ENCODE measurements at regions not wholly inside any gene's neighbourhood (a gene's known extent, or its start where the extent isn't known, plus 50 kb on each side); places are given as distances from the start of the nearest gene placed in this dataset.

DNA sequence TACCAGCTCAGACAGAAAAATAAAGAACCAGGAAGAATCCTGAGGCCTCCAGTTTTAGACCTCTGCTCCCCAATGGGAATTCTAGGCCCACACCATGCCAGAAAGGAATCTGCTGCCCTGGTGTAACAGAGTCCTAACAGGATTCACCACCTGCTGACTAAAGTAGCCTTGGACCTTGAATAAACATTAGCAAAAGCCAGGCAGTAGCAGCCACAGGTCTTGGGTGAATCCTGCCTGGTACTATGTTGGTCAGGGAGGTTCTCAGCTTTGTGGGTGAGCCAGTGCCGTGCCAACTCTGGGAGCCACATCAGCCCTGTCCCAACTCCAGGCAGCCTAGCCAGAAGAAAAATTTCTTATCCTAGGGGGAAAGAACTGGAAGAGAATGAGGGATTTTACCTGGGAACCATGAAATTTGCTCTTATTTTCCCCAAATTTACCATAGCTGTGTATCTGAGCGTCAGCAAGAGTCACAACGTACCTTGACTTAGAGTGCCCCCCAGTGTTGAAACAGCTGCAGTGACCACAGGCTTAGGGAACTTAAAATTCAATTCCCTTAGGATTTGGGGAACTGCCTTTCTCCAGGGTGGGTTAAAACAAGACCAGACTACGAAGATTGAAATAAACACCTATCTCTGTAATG is 1895.6 kb upstream of the PRR20A start:
- DNase-seq (ENCODE audit: low read depth) = no peak

DNA sequence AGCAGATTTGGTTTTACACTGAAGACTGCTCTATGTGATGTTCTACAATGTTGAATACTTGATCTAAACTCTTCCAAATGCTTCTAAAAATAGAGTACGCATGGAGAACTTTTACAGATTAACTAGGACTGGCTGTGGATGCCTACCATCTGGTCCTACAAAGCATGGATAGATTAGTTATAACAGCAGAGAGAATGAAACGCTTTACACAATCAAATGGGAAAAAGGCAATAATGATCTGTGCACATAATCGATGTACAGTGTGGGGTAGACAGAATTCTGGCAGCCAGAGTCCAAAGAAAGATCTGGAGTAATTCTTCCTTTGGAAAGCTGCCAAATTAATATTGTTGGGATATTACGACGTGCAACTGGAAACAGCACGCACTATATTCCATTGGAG is 1885.5 kb upstream of the PRR20A start:
- no peak for DNase-seq (ENCODE audit: low read depth)

DNA sequence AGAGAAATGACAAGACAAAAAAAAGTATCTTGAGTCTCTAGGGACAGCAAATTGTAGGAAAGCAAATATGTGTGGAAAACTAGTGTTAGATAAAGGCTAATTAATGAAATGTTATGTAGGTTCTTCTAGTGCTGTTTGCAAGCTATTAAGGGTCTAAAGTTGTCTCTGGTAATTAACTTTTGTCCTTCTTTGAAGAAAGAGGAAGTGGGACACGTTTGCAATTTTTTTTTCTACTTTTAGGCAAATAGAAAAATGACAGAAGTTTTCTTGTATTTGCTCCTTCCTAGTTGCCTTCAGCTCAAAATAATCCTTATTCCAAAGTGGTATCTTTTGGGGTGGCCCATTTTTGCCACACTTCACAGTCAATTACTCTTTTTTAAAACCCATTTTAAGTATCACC is 1877.7 kb upstream of the PRR20A start:
- no peak for DNase-seq (ENCODE audit: low read depth)

DNA sequence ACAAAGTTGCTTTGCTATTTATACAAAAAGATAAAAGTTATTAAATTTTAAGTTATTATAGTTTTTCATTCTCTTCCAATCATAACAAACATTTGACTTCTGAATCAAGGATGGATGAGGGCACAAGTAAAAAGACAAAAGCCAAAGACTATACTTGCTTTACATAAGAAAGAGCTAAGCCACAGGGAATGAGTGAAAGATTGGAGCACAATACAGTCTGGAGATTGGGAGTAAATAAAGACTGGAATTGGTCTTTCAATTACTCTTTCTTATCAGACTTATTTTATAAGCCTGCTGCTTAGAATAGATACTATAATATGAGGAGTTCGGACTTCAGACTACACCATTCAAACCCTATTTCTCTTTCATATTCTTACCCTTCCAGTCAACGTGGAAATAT is 1874.1 kb upstream of the PRR20A start:
- DNase-seq (ENCODE audit: low read depth) = no peak

DNA sequence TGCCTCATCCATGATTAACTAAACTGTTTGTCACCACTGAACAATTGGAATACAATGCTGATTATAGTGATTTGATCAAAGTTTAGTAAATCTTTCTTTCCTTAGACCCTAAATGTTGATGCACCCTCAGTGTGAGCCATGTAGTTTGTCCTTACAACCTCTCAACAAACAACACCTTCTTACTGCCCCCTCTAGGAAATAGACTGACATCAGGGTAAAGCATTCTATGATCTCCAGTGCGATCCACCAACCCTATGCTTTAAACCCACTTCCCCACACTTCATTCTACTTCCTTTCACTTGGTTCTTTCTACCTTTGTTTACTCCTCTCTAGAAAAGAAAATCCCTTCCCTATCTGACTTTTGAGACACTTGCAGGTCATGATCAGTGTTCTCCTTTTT is 1842.5 kb upstream of the PRR20A start:
- DNase-seq (ENCODE audit: low read depth) = no peak

DNA sequence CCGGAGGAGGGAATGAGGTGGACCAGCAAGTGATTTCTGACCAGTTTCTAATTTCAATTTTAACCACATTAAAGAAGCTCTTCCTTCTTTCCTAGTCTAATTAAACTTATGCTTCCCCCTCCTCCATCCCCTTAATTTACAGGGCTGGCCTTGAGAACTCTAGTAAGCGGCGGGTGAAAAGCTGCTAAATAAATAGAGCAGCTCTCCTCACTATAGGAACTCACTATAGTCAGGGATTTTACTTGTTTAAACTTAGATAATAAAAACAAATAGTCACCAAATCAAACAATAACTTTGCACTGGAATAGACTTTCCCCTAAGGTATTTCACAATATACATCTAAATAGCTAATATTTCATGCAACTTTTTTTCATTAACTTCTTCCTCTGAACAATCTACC is 1838.2 kb upstream of the PRR20A start:
- no peak for DNase-seq (ENCODE audit: low read depth)

DNA sequence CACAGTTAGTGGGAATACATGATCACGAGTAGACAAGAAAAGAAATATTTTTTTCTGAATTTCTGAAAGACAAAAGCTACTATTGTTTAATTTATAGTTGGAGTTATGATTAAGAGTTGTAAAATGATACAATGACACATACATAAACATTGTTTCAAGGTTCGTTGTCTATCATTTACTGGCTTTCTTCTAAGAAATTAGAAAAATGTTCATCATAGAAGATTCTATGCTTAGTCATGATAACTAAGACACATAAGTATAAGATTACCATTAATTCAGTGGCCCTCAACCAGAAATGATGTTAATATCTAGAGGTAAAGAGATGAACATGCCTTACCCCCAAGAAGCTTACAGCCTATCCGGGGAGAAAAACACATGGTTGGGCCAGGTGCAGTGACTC is 1832.8 kb upstream of the PRR20A start:
- no peak for DNase-seq (ENCODE audit: low read depth)

DNA sequence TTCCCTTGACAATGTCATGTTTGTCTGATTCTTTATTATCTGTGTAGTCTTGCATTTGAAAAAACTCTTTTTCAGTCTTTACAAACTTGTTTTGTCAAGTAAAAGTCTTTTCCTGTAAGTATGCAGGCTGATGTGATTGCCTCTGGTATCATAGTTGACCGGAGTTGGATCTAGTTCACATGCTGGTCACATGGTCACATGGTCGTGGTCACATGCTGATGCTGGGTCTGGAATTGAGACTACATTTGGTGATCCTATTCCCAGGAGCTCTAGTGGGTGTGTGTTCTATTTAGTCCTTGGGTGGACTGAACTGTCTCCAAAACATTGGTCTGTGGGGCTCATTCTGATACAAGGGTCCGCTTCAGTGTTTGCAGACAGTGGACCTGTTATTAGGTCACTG is 1798.8 kb upstream of the PRR20A start:
- DNase-seq (ENCODE audit: low read depth) = no peak

DNA sequence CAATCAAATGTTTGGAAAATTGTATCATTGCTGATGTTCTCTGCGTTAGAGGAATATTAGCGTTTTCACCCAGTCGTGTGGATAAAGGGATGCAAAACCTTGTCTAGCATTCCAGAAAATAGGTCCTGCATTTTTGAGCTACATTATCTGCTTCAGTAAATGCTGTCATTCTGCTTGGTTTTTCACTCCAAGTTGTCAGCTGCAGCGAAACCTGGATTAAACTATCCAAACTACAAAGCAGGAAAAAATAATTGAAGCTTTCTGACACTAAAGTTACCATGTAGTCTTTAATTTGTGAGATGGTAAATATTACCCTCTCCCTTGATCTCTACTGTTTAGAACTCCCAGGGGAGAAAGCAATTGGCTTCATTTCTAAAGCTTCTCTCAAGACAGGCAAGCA is 1795.5 kb upstream of the PRR20A start:
- no peak for DNase-seq (ENCODE audit: low read depth)

DNA sequence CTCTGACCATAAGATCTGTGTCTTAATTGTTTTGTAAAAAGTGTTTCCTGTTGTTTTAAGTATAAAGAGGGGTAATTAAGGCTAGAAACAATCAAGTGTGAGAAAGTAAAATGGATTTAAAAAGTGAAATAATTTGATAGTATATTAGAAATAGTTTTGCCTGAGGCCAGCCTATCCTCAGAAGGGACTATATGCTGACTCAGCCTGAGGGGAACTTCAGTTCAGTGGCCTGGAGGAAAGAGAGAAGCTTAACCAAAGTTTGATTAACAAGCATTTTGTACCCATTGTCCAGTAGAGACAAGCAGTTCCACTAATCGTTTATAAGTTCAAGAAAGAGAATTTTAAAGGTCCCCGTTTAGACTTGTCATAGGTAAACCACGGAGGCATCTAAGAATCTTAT is 1793.2 kb upstream of the PRR20A start:
- no peak for DNase-seq (ENCODE audit: low read depth)

DNA sequence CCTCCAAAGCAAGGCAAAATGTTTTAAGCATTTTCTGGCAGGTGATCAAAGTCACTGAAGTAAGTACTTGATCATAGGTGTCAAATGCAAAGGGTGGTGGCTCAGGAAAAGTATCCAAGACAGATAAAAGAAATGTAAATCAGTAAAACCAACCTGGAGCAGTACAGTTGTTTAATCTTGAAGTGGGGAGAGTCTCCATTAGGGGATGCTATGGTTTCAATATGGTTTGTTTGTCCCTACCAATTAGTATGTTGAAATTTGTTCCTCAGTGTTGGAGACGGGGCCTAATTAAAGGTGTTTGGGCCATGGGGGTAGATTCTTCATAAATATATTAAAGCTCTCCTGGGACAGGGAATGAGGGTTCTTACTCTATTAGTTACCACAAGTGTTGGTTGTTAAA is 1781.7 kb upstream of the PRR20A start:
- DNase-seq (ENCODE audit: low read depth) = no peak

DNA sequence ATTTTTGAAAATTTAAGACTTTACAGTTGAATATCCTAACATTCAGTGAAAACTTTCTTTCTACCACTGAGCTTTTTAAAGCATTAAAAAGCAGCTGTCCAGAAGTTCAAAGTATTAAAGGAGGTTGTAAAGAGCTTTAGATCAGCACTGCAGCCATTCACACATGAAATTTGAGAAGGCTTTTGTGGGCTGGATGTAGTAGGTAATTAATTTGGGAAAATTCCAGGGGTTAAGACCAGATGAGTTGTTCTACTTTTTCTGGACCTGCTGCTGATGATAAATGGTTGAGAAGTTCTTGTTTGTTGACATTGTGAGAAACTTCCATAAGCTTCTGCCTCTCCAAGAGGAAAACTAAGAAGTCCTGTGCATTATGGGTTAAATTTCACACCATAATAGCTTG is 1779.6 kb upstream of the PRR20A start:
- no peak for DNase-seq (ENCODE audit: low read depth)

DNA sequence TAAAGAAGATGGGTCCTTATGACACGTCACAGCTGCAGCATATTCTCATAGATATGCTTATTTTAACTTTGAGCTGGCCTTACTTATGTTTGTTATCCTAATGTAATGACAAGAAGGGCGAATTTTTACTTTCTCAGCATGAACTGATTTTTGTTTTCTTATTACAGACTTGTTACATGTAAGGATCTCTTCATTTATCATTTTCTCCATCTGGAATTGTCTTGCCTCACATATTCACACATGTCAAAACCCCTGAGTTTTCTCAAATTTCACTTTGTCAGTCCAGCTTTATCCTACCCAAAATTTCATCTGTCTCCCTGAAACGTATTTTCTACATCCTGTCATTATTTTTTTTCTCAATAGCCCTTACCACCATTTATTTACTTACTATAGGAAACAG is 1774.0 kb upstream of the PRR20A start:
- DNase-seq (ENCODE audit: low read depth) = no peak

DNA sequence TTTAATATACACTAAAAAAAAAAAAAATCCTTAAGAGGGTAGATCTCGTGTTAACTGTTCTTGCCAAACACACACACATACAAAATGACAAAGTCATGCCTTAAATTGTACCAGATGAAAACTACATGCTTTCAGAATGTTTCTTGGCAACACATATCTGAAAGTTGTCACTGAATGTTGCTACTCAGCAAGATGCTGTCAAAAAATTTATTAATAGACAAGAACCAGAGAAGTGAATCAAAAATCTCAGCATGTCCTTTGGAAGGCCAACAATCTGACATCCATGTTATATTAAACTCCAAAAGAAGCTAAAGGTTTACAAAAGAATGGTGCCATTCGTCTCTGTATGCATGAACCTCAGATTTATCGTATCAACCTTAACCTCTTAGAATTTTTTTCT is 1746.2 kb upstream of the PRR20A start:
- no peak for DNase-seq (ENCODE audit: low read depth)

DNA sequence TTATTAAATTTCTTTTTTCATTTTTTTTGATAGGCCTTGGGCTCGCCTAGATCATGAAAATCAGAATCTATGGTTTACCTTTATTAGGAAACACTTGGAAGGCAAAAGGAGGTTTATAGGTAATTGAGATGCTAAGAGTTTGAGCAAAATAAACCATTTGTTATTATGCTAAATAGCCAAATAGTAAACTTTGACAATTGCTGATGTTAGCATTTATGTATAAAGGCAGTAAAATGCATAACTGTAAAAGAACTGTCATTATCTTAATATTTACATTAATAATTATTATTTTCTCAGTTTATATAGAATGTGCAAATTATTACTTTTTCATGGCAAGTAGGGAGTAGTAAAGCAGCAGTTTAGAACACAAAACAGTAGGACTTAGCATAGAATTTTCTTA is 1737.8 kb upstream of the PRR20A start:
- no peak for DNase-seq (ENCODE audit: low read depth)

DNA sequence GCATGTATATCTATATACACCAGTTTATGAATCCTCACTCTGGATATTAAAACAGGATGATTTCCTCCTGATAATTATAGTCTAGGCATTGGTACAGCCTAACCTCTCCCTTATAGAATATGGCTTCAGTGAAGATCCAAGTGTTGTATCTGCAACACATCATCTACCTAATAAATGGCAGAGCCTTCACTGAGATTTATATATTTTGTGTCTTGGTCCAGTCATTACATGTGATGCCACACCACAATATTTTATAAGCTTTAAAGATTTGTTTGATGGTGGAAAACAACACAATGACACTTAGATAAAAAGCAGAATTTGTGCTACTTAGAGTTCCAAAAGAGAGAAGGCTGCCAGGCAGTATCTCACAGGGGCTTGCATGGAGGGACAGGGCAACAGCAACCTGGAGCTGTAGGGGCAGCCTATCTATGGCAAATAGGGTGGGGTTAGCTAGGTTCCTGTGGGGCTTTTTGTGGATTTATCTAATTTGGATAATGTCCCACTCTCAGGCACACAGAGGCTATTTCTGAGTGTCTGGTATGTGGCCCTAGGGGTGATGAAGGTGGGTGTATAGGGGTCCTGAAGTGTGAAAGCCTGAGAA is 1736.7 kb upstream of the PRR20A start:
- DNase-seq (ENCODE audit: low read depth) = no peak

DNA sequence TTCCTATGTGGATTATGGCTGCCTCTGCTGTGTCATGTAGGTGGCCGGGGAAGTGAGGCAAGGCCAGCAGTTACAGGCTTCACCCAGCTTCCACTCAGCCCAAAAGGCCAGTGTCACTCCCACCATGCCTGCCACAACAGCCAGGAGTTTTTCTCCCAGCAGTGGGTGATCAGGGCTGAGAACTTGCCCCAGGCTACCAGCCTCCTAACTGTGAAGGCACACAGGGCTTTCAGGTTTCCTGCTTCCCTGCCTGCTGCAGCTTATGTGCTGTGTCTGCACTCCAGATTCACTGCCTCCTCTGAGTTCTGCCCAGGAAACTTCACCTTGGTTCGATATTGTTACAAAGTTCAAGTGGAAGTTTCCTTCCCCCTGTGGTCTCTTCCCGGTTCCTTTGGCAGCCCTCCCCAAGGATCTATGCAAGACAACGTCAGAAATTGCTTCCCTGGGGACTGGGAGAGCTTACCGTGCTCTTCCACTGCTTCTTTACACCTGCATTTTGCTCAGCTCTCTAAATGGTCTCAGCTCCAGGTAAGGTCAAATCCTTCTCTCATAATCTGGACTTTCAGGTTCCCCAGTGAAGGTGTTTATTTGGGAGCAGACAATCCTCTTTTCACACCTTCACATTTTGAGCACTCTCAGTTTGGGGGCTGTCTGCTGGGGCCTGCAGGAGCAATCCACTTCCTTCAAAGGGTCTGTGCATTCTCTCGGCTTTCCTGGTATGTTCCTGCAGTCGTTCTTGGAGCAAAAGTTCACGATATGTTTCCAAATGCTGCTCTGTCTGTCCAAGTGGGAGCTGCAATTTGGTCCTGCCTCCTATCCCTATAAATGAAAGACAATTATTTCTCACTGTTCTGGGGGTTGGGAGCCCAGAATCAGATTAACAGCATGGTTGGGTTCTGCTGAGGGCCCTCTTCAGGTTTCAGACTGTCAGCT is 1730.1 kb upstream of the PRR20A start:
- no peak for DNase-seq (ENCODE audit: low read depth)

DNA sequence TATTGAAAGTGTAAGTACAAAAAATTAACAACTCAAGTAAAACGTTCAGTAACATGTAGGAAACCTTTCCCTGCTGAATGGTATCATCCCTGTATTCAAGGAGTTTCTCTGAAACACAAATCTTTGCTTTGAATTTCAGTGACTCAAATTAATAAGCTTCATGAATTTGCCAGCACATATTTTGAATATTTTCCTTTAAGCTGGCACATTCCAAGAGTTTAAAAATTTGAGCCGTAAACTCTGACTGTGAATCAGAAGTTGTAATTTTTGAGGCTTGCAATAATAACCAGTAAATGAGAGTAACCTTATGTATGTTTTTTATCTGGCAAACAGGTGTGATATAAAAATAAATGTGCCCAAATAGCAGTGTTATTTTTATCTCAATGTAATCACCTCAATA is 1722.6 kb upstream of the PRR20A start:
- no peak for DNase-seq (ENCODE audit: low read depth)

DNA sequence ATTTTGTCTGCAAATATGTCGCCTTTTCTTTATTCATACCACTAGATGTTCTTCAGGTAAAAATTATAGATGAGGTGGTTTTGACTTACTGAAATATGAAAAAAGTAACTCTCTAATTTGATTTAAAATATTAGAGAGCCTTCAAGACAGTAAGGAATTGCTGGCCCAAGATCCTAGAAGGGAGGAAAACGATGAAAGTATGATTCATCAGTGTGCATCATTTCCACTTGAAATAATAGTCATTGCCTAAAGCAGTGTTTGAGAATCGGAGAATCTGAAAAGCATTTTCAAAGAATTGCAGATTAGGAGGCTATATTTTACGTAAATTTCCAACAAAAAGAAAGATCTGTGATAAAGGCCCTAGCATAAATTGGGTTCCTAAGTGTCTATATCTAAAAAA is 1707.9 kb upstream of the PRR20A start:
- no peak for DNase-seq (ENCODE audit: low read depth)

DNA sequence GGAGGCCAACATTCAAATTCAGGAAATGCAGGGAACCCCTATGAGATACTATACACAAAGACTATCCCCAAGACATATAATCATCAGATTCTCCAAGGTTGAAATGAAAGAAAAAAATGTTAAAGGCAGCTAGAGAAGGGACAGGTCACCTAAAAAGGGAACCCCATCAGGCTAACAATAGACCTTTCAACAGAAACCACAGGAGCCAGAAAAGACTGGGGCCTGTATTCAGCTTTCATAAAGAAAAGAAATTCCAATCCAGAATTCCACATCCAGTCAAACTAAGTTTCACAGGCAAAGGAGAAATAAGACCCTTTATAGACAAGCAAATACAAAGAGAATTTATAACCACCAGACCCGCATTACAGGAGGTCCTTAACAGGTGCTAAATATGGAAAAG is 1703.6 kb upstream of the PRR20A start:
- DNase-seq (ENCODE audit: low read depth) = no peak

DNA sequence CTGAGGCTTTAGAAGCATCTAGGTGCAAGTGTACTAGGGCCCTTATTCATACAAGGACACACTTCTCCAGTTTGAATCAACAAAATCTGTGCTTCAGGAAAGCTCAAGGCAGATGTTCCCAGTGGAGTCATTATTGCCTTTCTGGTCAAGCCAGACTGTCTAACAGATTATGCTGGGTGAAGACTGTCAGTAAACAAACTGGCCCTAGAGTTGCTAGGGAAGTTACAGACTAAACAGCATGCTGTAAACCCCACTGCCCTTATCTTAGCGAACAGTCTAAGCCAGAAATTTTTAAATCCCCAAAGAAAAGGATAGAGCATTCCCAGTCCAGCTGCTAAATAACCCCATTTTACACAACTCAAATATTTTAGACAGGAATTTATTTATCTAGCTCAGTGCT is 1701.3 kb upstream of the PRR20A start:
- DNase-seq (ENCODE audit: low read depth) = no peak

DNA sequence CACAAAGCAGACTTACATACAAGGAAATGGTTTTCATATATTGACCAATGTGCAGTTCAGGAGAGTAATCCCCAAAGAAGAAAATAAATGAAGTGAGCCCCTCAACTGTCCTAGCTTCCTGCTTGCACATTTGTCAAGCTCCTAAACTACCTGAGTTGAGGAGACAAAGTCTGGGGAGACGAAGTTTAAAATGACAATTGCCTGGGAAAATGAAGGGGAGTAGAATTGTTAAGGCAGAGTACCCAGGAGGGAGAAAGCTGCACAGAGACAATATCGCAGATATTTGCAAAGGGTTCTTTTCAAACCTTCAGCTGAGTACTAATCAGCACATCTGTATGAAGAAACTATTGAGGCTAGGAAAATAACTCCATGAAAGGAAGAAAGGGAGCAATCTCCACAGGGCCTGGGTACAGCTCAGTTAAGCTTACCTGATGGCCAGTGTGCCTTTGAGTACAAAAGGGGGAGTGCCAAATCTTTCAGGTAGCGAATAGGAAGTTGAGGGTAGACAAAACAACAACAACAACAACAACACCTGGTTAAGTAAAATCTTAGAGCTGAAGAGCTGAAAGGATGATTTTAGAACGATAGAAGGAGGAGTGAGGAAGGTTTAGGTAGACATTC is 1700.1 kb upstream of the PRR20A start:
- no peak for DNase-seq (ENCODE audit: low read depth)

DNA sequence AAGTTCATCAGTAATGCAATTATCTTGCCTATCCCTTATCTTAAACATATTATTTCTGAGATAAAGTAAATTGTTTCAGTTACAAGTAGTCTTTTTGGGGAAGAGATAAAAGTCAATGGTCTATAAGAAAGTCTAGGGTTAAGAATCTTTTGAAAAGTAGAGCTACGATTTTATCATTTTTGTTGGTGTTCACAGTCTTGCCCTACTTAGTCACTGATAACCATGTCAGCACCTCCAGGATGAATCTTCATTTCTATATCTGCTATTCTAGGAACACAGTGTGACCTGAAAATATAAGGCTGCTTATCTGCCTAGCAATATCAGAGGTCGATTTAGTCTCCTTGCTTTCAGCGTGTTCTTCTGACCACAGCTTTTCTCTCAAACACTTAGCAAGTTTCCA is 1676.5 kb upstream of the PRR20A start:
- DNase-seq (ENCODE audit: low read depth) = no peak

Measured in CMK (cell line).